Fibroblast of lung (primary cell): ENCODE measurements at regions not wholly inside any gene's neighbourhood (a gene's known extent, or its start where the extent isn't known, plus 50 kb on each side); places are given as distances from the start of the nearest gene placed in this dataset.

Experiments
- DNase-seq, 2 donors: peaks; one replicate each; pipeline versions ENCODE4 v3.0.0 to v3.0.0-alpha.2; 2010; ENCODE audit warnings: low read depth in 2 of 2
- H2AFZ ChIP-seq: 2 replicates; pipeline ENCODE4 v1.5.1; 2012; ENCODE audit warnings: low read length, control low read depth, inconsistent platforms
- H3K27ac ChIP-seq: 2 replicates; pipeline ENCODE4 v1.5.1; 2011; ENCODE audit warnings: low read length, control low read depth; ENCODE audit not compliant: insufficient read depth
- H3K27me3 ChIP-seq: 2 replicates; pipeline ENCODE4 v1.5.1; 2011; ENCODE audit warnings: mild to moderate bottlenecking, low read length; ENCODE audit not compliant: control insufficient read depth, insufficient read depth
- H3K36me3 ChIP-seq: 2 replicates; pipeline ENCODE4 v1.5.1; 2011; ENCODE audit warnings: low read length; ENCODE audit not compliant: control insufficient read depth, insufficient read depth
- H3K4me1 ChIP-seq: 2 replicates; pipeline ENCODE4 v1.5.1; 2011; ENCODE audit warnings: low read length; ENCODE audit not compliant: control insufficient read depth, insufficient read depth; ENCODE audit errors: extremely low read depth
- H3K4me2 ChIP-seq: 2 replicates; pipeline ENCODE4 v1.5.1; 2011; ENCODE audit warnings: low read length, control low read depth; ENCODE audit not compliant: insufficient read depth; ENCODE audit errors: extremely low read depth
- H3K4me3 ChIP-seq, 4 experiments: fragments of 200-600 bp in 1 of 4; sonication (generic) in 1 of 4; replicated peaks in 1 of 4; 2 replicates each; pipeline ENCODE4 v1.5.1; 2011 to 2016; ENCODE audit warnings: low read length in 4 of 4, low read depth in 3 of 4, mild to moderate bottlenecking in 3 of 4, control low read depth in 2 of 4, inconsistent platforms in 1 of 4, mixed read lengths in 1 of 4; ENCODE audit not compliant: insufficient read depth in 1 of 4; ENCODE audit errors: control extremely low read depth in 1 of 4
- H3K79me2 ChIP-seq: 2 replicates; pipeline ENCODE4 v1.5.1; 2012; ENCODE audit warnings: mild to moderate bottlenecking, low read length, inconsistent platforms; ENCODE audit not compliant: control insufficient read depth, insufficient read depth
- H3K9ac ChIP-seq: 2 replicates; pipeline ENCODE4 v1.5.1; 2011; ENCODE audit warnings: mild to moderate bottlenecking, low read length, control low read depth; ENCODE audit not compliant: insufficient read depth
- H3K9me3 ChIP-seq: 2 replicates; pipeline ENCODE4 v1.5.1; 2012; ENCODE audit warnings: low read depth, low read length; ENCODE audit not compliant: control insufficient read depth, insufficient read depth
- H4K20me1 ChIP-seq: 2 replicates; pipeline ENCODE4 v1.5.1; 2011; ENCODE audit warnings: low read length; ENCODE audit not compliant: control insufficient read depth, insufficient read depth; ENCODE audit errors: extremely low read depth
- EZH2 ChIP-seq: IDR thresholded peaks from 2 replicates; pipeline ENCODE4 v1.5.1; 2012; ENCODE audit warnings: low read length, control low read depth, mild to moderate bottlenecking; ENCODE audit errors: missing control alignments
- TF ChIP-seq, protein P1 (sequence below), 2 donors: IDR thresholded peaks in 1 of 2; conservative IDR thresholded peaks in 1 of 2; 1 replicate in 1 of 2; 2 replicates in 1 of 2; pipeline ENCODE4 v1.5.1; 2011 to 2012; ENCODE audit warnings: low read length in 2 of 2, control low read depth in 1 of 2, inconsistent platforms in 1 of 2, low read depth in 1 of 2, mild to moderate bottlenecking in 1 of 2

- H3K27ac ChIP-seq = no peak overlapping the region
- H3K79me2 ChIP-seq = no peaks in the 10 kb centered on the region
- no peak overlapping the region for H3K4me3 ChIP-seq
- no peak overlapping the region for H3K4me2 ChIP-seq
- no peak overlapping the region for H2AFZ ChIP-seq
- no peaks in the 10 kb centered on the region for H4K20me1 ChIP-seq
- H3K36me3 ChIP-seq = no peaks in the 10 kb centered on the region
- H3K9ac ChIP-seq = no peak overlapping the region
- DNase-seq = no peak
- TF ChIP-seq, protein P1, sequence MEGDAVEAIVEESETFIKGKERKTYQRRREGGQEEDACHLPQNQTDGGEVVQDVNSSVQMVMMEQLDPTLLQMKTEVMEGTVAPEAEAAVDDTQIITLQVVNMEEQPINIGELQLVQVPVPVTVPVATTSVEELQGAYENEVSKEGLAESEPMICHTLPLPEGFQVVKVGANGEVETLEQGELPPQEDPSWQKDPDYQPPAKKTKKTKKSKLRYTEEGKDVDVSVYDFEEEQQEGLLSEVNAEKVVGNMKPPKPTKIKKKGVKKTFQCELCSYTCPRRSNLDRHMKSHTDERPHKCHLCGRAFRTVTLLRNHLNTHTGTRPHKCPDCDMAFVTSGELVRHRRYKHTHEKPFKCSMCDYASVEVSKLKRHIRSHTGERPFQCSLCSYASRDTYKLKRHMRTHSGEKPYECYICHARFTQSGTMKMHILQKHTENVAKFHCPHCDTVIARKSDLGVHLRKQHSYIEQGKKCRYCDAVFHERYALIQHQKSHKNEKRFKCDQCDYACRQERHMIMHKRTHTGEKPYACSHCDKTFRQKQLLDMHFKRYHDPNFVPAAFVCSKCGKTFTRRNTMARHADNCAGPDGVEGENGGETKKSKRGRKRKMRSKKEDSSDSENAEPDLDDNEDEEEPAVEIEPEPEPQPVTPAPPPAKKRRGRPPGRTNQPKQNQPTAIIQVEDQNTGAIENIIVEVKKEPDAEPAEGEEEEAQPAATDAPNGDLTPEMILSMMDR (conservative IDR thresholded peaks at IDR 0.05 in 1 of 2, IDR thresholded peaks at IDR 0.05 in 1 of 2; ENCODE audit: low read depth in 1 of 2, low read length in 2 of 2) = no peak
- TF ChIP-seq EZH2 = no peak
- no peaks in the 10 kb centered on the region for H3K27me3 ChIP-seq
- H3K9me3 ChIP-seq = no peaks in the 10 kb centered on the region
- no peaks in the 10 kb centered on the region for H3K4me1 ChIP-seq
These were observed 335.6 kb upstream of the PBX1 start for GRCh38 chr1:164223378-164223777.

DNA sequence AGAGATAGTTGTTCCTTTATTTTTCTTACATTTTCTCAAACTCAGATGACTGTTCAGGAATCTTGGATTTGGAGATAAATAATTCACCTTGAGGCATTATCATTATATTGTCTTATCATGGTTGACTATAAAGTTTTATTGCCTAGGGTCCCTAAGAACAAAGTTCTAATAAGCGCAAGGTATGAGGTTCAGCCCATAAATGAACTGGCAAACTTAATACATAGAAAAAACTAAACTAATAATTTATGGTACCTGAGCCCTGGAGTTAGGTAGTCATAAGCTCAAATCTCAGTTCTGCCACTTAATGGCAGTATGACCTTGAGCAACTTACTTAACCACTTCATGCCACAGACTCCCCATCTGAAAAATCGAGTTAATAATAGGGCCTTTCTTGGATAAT, 334.0 kb upstream of the PBX1 start:
- Histone ChIP-seq H3K4me1 (no peaks in the 10 kb centered on the region), H3K36me3 (no peaks in the 10 kb centered on the region), H3K4me3 (no peak overlapping the region), H2AFZ (no peak overlapping the region), H3K4me2 (no peak overlapping the region), H3K27me3 (no peaks in the 10 kb centered on the region), H3K79me2 (no peaks in the 10 kb centered on the region), H4K20me1 (no peaks in the 10 kb centered on the region), H3K9me3 (no peaks in the 10 kb centered on the region), H3K27ac (no peak overlapping the region), H3K9ac (no peak overlapping the region)
- no peak for TF ChIP-seq EZH2
- TF ChIP-seq, protein P1 (conservative IDR thresholded peaks at IDR 0.05 in 1 of 2, IDR thresholded peaks at IDR 0.05 in 1 of 2; ENCODE audit: low read depth in 1 of 2, low read length in 2 of 2) = no peak
- no peak for DNase-seq

GRCh38 chr1:164226977-164227376, 332.0 kb upstream of the PBX1 start:
- no peaks in the 10 kb centered on the region for H3K4me1 ChIP-seq
- H4K20me1 ChIP-seq = no peaks in the 10 kb centered on the region
- TF ChIP-seq EZH2 = no peak
- TF ChIP-seq, protein P1 (conservative IDR thresholded peaks at IDR 0.05 in 1 of 2, IDR thresholded peaks at IDR 0.05 in 1 of 2; ENCODE audit: low read depth in 1 of 2, low read length in 2 of 2) = no peak
- H3K27ac ChIP-seq = no peak overlapping the region
- H3K36me3 ChIP-seq = no peaks in the 10 kb centered on the region
- no peak for DNase-seq
- H3K79me2 ChIP-seq = no peaks in the 10 kb centered on the region
- H3K9ac ChIP-seq = no peak overlapping the region
- no peak overlapping the region for H3K4me2 ChIP-seq
- H2AFZ ChIP-seq = no peak overlapping the region
- H3K27me3 ChIP-seq = no peaks in the 10 kb centered on the region
- no peak overlapping the region for H3K4me3 ChIP-seq
- no peaks in the 10 kb centered on the region for H3K9me3 ChIP-seq
